ENCODE measurements at regions not wholly inside any gene's neighbourhood (a gene's known extent, or its start where the extent isn't known, plus 50 kb on each side); places are given as distances from the start of the nearest gene placed in this dataset.

- Histone ChIP-seq H3K27ac (ENCODE audit: low read length) (no peak overlapping the region), H4K20me1 (ENCODE audit: low read length) (no peaks in the 10 kb centered on the region), H3K27me3 (ENCODE audit: low read length) (no peaks in the 10 kb centered on the region), H3K4me1 (ENCODE audit: insufficient read depth, low read length) (peaks cover 9% of the 10 kb centered on the region), H3K4me3 (ENCODE audit: low read length) (no peak overlapping the region), H3K4me2 (ENCODE audit: low read length) (peak overlapping the region; percentile 42; the same call in 1 of the 2 replicates), H3K9ac (ENCODE audit: low read length) (no peak overlapping the region), H3K79me2 (ENCODE audit: low read length) (no peaks in the 10 kb centered on the region), H3K9me2 (replicated peaks; ENCODE audit: low read length) (no peaks in the 10 kb centered on the region), H3F3A (ENCODE audit: low read length, unreplicated experiment) (no peaks in the 10 kb centered on the region), H3K9me3 (ENCODE audit: low read length) (no peaks in the 10 kb centered on the region), H2AFZ (ENCODE audit: low read length) (no peak overlapping the region), H3K36me3 (ENCODE audit: low read depth, low read length) (no peaks in the 10 kb centered on the region)
- TF ChIP-seq EZH2 (IDR thresholded peaks at IDR 0.05; ENCODE audit: low read length, unreplicated experiment): no peak
- TF ChIP-seq EZH2phosphoT487 (IDR thresholded peaks at IDR 0.05; ENCODE audit: borderline replicate concordance, low read length): no peak
- no peak for TF ChIP-seq CTCF (conservative IDR thresholded peaks at IDR 0.05; ENCODE audit: low read depth, low read length)
- intact Hi-C loops (cut with micrococcal nuclease): no loop called here
- ChIA-PET POLR2A (ENCODE audit: unreplicated experiment) (no interaction called here), CTCF (no interaction called here)
- DNase-seq (peak; percentile 63), ATAC-seq (peak; percentile 40; the same call in 1 of the 2 replicates)
- BruUV-seq (replicated peaks): no TSS peak
Observed at GRCh38 chr2:75822336-75822735, 111.6 kb upstream of the GCFC2 start.

GRCh38 chr2:75820693-75821092, 110.0 kb upstream of the GCFC2 start:
- no peaks in the 10 kb centered on the region for H3F3A ChIP-seq (ENCODE audit: low read length, unreplicated experiment)
- H3K79me2 ChIP-seq (ENCODE audit: low read length): no peaks in the 10 kb centered on the region
- H3K36me3 ChIP-seq (ENCODE audit: low read depth, low read length): no peaks in the 10 kb centered on the region
- POLR2A ChIA-PET (ENCODE audit: unreplicated experiment): no interaction called here
- intact Hi-C loops (cut with micrococcal nuclease): no loop called here
- no peaks in the 10 kb centered on the region for H3K27me3 ChIP-seq (ENCODE audit: low read length)
- H3K9me3 ChIP-seq (ENCODE audit: low read length): no peaks in the 10 kb centered on the region
- H3K9ac ChIP-seq (ENCODE audit: low read length): no peak overlapping the region
- no peak overlapping the region for H3K4me3 ChIP-seq (ENCODE audit: low read length)
- CTCF ChIA-PET: no interaction called here
- TF ChIP-seq EZH2phosphoT487 (IDR thresholded peaks at IDR 0.05; ENCODE audit: borderline replicate concordance, low read length): no peak
- TF ChIP-seq EZH2 (IDR thresholded peaks at IDR 0.05; ENCODE audit: low read length, unreplicated experiment): no peak
- no peak for TF ChIP-seq CTCF (conservative IDR thresholded peaks at IDR 0.05; ENCODE audit: low read depth, low read length)
- no peaks in the 10 kb centered on the region for H4K20me1 ChIP-seq (ENCODE audit: low read length)
- DNase-seq: no peak
- no TSS peak for BruUV-seq (replicated peaks)
- no peaks in the 10 kb centered on the region for H3K9me2 ChIP-seq (replicated peaks; ENCODE audit: low read length)
- H2AFZ ChIP-seq (ENCODE audit: low read length): no peak overlapping the region
- H3K4me1 ChIP-seq (ENCODE audit: insufficient read depth, low read length): peaks cover 9% of the 10 kb centered on the region
- no peak overlapping the region for H3K4me2 ChIP-seq (ENCODE audit: low read length)
- H3K27ac ChIP-seq (ENCODE audit: low read length): no peak overlapping the region
- ATAC-seq: no peak

GRCh38 chr2:75810611-75811330, 100.1 kb upstream of the GCFC2 start:
- H3K79me2 ChIP-seq (ENCODE audit: low read length): no peaks in the 10 kb centered on the region
- ATAC-seq (peak; percentile 28; the same call in 1 of the 2 replicates), DNase-seq (peak; percentile 71)
- CTCF ChIA-PET: no interaction called here
- H3K9ac ChIP-seq (ENCODE audit: low read length): no peak overlapping the region
- peak overlapping the region; percentile 16; the same call in 1 of the 2 replicates for H3K27ac ChIP-seq (ENCODE audit: low read length)
- H3K27me3 ChIP-seq (ENCODE audit: low read length): no peaks in the 10 kb centered on the region
- POLR2A ChIA-PET (ENCODE audit: unreplicated experiment): no interaction called here
- intact Hi-C loops (cut with micrococcal nuclease): no loop called here
- H2AFZ ChIP-seq (ENCODE audit: low read length): peak overlapping the region; percentile 35; the same call in 1 of the 2 replicates
- 0 out of 2 replicates have a peak overlapping the region, but pooled peaks have one; percentile 14 for H3K4me2 ChIP-seq (ENCODE audit: low read length)
- no peaks in the 10 kb centered on the region for H3K36me3 ChIP-seq (ENCODE audit: low read depth, low read length)
- no peaks in the 10 kb centered on the region for H3K9me3 ChIP-seq (ENCODE audit: low read length)
- no peaks in the 10 kb centered on the region for H3F3A ChIP-seq (ENCODE audit: low read length, unreplicated experiment)
- peaks cover 27% of the 10 kb centered on the region for H3K4me1 ChIP-seq (ENCODE audit: insufficient read depth, low read length)
- TF ChIP-seq EZH2 (IDR thresholded peaks at IDR 0.05; ENCODE audit: low read length, unreplicated experiment) (no peak), EZH2phosphoT487 (IDR thresholded peaks at IDR 0.05; ENCODE audit: borderline replicate concordance, low read length) (no peak), CTCF (conservative IDR thresholded peaks at IDR 0.05; ENCODE audit: low read depth, low read length) (no peak)
- BruUV-seq (replicated peaks): no TSS peak
- H4K20me1 ChIP-seq (ENCODE audit: low read length): no peaks in the 10 kb centered on the region
- no peak overlapping the region for H3K4me3 ChIP-seq (ENCODE audit: low read length)
- no peaks in the 10 kb centered on the region for H3K9me2 ChIP-seq (replicated peaks; ENCODE audit: low read length)
